HCT116 (cell line): ENCODE measurements at regions not wholly inside any gene's neighbourhood (a gene's known extent, or its start where the extent isn't known, plus 50 kb on each side); places are given as distances from the start of the nearest gene placed in this dataset.

Experiments used
- ATAC-seq: fragments of 200-7000 bp; cut with Tn5 transposase; 2 replicates; pipeline ENCODE4 v1.9.1; 2020; ENCODE audit warnings: mild to moderate bottlenecking, moderate library complexity
- BruUV-seq: library from RNA; stranded (reverse); fragments of 400-500 nt; replicated peaks from 2 replicates; lab custom pipeline; 2021; lab: Mats Ljungman, UMichigan
- CTCF ChIA-PET: fragments of 300-600 bp; sonication (Branson Sonifier 250); formaldehyde crosslinking; loops from one replicate; lab custom pipeline; 2021; ENCODE audit warnings: antibody characterized with exemption; lab: Charles Lee
- POLR2A ChIA-PET: fragments of 300-600, 350-600 bp; sonication (Branson Sonifier 250); formaldehyde crosslinking; loops from one replicate; lab custom pipeline; 2021; ENCODE audit warnings: antibody characterized with exemption; lab: Charles Lee
- RAD21 ChIA-PET, 2 experiments: fragments of 300-600 bp; sonication (Branson Sonifier 250); formaldehyde crosslinking; loops; one replicate each; lab custom pipeline; 2023; ENCODE audit warnings: low total read pairs in 2 of 2; ENCODE audit not compliant: uncharacterized antibody in 2 of 2, unreplicated experiment in 2 of 2, low non-redundant PET in 1 of 2; lab: Charles Lee
- DNase-seq: peaks from one replicate; pipeline ENCODE4 v3.0.0-alpha.2; 2010; ENCODE audit warnings: low read depth, low spot score
- H2AFZ ChIP-seq: fragments of 200-600 bp; shearing (Covaris generic), sonication (generic); 2 replicates; pipeline ENCODE4 v1.6.1; 2017; ENCODE audit warnings: low read depth, mixed run types, mixed read lengths, antibody characterized with exemption, low read length; ENCODE audit not compliant: poor library complexity, severe bottlenecking
- H3K27ac ChIP-seq: 2 replicates; pipeline ENCODE4 v1.5.1; 2012; ENCODE audit warnings: low read depth, low read length
- H3K27me3 ChIP-seq: fragments of 200-600 bp; sonication (generic); 2 replicates; pipeline ENCODE4 v1.6.1; 2016; ENCODE audit warnings: mixed run types, low read length, mixed read lengths; ENCODE audit not compliant: insufficient read depth
- H3K36me3 ChIP-seq, 2 experiments: fragments of 200-500 bp in 1 of 2; fragments of 200-600 bp in 1 of 2; sonication (Bioruptor generic) in 1 of 2; sonication (generic) in 1 of 2; 2 replicates each; pipeline versions ENCODE4 v1.5.1 to v1.6.1; 2014 to 2016; ENCODE audit warnings: low read length in 2 of 2, inconsistent platforms in 1 of 2, mixed read lengths in 1 of 2, mixed run types in 1 of 2; ENCODE audit not compliant: insufficient read depth in 2 of 2, control insufficient read depth in 1 of 2
- H3K4me1 ChIP-seq, 2 experiments: fragments of 200-600 bp in 1 of 2; sonication (generic) in 1 of 2; 2 replicates each; pipeline versions ENCODE4 v1.5.1 to v1.6.1; 2012 to 2017; ENCODE audit warnings: low read length in 2 of 2, inconsistent platforms in 1 of 2, mild to moderate bottlenecking in 1 of 2, mixed read lengths in 1 of 2, mixed run types in 1 of 2, moderate library complexity in 1 of 2; ENCODE audit not compliant: insufficient read depth in 2 of 2, control insufficient read depth in 1 of 2
- H3K4me2 ChIP-seq: fragments of 200-600 bp; sonication (generic); 2 replicates; pipeline ENCODE4 v1.6.1; 2017; ENCODE audit warnings: mixed run types, low read length, mixed read lengths
- H3K4me3 ChIP-seq, 2 experiments: fragments of 200-600 bp in 1 of 2; sonication (generic) in 1 of 2; replicated peaks in 1 of 2; 2 replicates each; pipeline ENCODE4 v1.5.1; 2011 to 2016; ENCODE audit warnings: low read length in 2 of 2, control low read depth in 1 of 2, low read depth in 1 of 2, mild to moderate bottlenecking in 1 of 2, mixed read lengths in 1 of 2, mixed run types in 1 of 2
- H3K79me2 ChIP-seq: fragments of 200-600 bp; sonication (generic); 2 replicates; pipeline ENCODE4 v1.6.1; 2017; ENCODE audit warnings: mild to moderate bottlenecking, mixed run types, low read length, moderate library complexity, mixed read lengths; ENCODE audit not compliant: insufficient read depth
- H3K9ac ChIP-seq: fragments of 200-600 bp; sonication (generic); 2 replicates; pipeline ENCODE4 v1.6.1; 2016; ENCODE audit warnings: low read length, mixed read lengths
- H3K9me2 ChIP-seq: fragments of 200-600 bp; sonication (generic), shearing (Covaris generic); 2 replicates; pipeline ENCODE4 v1.6.1; 2017; ENCODE audit warnings: mixed run types, mild to moderate bottlenecking, moderate library complexity; ENCODE audit not compliant: insufficient read depth
- H3K9me3 ChIP-seq, 2 experiments: fragments of 200-500 bp in 1 of 2; fragments of 200-600 bp in 1 of 2; sonication (Bioruptor generic) in 1 of 2; sonication (generic) in 1 of 2; 2 replicates each; pipeline ENCODE4 v1.6.1; 2014 to 2017; ENCODE audit warnings: low read length in 2 of 2, mixed read lengths in 2 of 2, inconsistent platforms in 1 of 2, low read depth in 1 of 2, mild to moderate bottlenecking in 1 of 2, mixed run types in 1 of 2, moderate library complexity in 1 of 2; ENCODE audit not compliant: control insufficient read depth in 1 of 2, insufficient read depth in 1 of 2
- H4K20me1 ChIP-seq: fragments of 200-600 bp; sonication (generic), shearing (Covaris generic); 2 replicates; pipeline ENCODE4 v1.6.1; 2017; ENCODE audit warnings: mixed run types, mild to moderate bottlenecking, moderate library complexity; ENCODE audit not compliant: insufficient read depth
- ATF3 ChIP-seq: IDR thresholded peaks from 2 replicates; pipeline ENCODE4 v1.6.1; 2012
- CEBPB ChIP-seq: IDR thresholded peaks from 2 replicates; pipeline ENCODE4 v1.6.1; 2012; ENCODE audit warnings: low read depth
- CTCF ChIP-seq, 3 experiments: fragments of 200-600 bp in 1 of 3; sonication (generic) in 1 of 3; IDR thresholded peaks in 2 of 3; conservative IDR thresholded peaks in 1 of 3; 2 replicates each; pipeline ENCODE4 v1.5.1; 2012 to 2017; ENCODE audit warnings: low read depth in 2 of 3, low read length in 2 of 3, antibody characterized with exemption in 1 of 3, borderline replicate concordance in 1 of 3, control low read depth in 1 of 3, mild to moderate bottlenecking in 1 of 3, mixed read lengths in 1 of 3, mixed run types in 1 of 3, moderate library complexity in 1 of 3; ENCODE audit not compliant: insufficient read depth in 1 of 3
- EGR1 ChIP-seq: IDR thresholded peaks from 2 replicates; pipeline ENCODE4 v1.6.1; 2012; ENCODE audit warnings: low read depth
- ELF1 ChIP-seq: IDR thresholded peaks from 2 replicates; pipeline ENCODE4 v1.6.1; 2012; ENCODE audit warnings: low read depth, borderline replicate concordance
- EZH2 ChIP-seq: fragments of 200-600 bp; sonication (generic); IDR thresholded peaks from 2 replicates; pipeline ENCODE4 v1.6.1; 2017; ENCODE audit warnings: antibody characterized with exemption, mixed run types
- EZH2phosphoT487 ChIP-seq: fragments of 200-600 bp; IDR thresholded peaks from 2 replicates; pipeline ENCODE4 v1.6.1; 2018; ENCODE audit warnings: antibody characterized with exemption, borderline replicate concordance
- JUND ChIP-seq: IDR thresholded peaks from 2 replicates; pipeline ENCODE4 v1.6.1; 2012
- REST ChIP-seq: IDR thresholded peaks from 2 replicates; pipeline ENCODE4 v1.6.1; 2012; ENCODE audit warnings: low read depth
- SIN3A ChIP-seq: IDR thresholded peaks from 2 replicates; pipeline ENCODE4 v1.6.1; 2012; ENCODE audit warnings: low read depth
- SRF ChIP-seq: IDR thresholded peaks from 2 replicates; pipeline ENCODE4 v1.6.1; 2012; ENCODE audit warnings: low read depth
- intact Hi-C: fragments of 100-400 bp; cut with micrococcal nuclease; formaldehyde crosslinking; loops from 2 replicates; pipeline ENCODE4 v1.10.0; 2022

GRCh38 chr1:79431340-79431739 lies 424.8 kb upstream of the ADGRL4 start:
- Histone ChIP-seq H2AFZ (no peak overlapping the region), H3K36me3 (no peaks in the 10 kb centered on the region), H3K27me3 (no peaks in the 10 kb centered on the region), H3K4me2 (no peak overlapping the region), H3K27ac (no peak overlapping the region), H3K4me3 (no peak overlapping the region), H3K9me3 (no peaks in the 10 kb centered on the region), H3K4me1 (no peaks in the 10 kb centered on the region), H3K9me2 (no peaks in the 10 kb centered on the region), H3K9ac (no peak overlapping the region), H3K79me2 (no peaks in the 10 kb centered on the region), H4K20me1 (no peaks in the 10 kb centered on the region)
- DNase-seq (no peak), ATAC-seq (no peak)
- TF ChIP-seq EZH2phosphoT487 (no peak), REST (no peak), JUND (no peak), ATF3 (no peak), SIN3A (no peak)
- ChIA-PET RAD21 (no interaction called here), POLR2A (no interaction called here), CTCF (interaction anchor here (1.3 kb wide), 1 partner anchor 78 kb away, joined by 3 read pairs; no protein-coding TSS in a partner anchor)
- intact Hi-C loops = no loop called here
- no TSS peak for BruUV-seq

- TF ChIP-seq EZH2 (no peak), EGR1 (no peak), SRF (no peak), CTCF (IDR thresholded peaks at IDR 0.05 in 2 of 3, conservative IDR thresholded peaks at IDR 0.05 in 1 of 3; ENCODE audit: borderline replicate concordance in 1 of 3, insufficient read depth in 1 of 3, low read depth in 2 of 3, low read length in 2 of 3) (no peak), CEBPB (no peak), REST (no peak), ELF1 (no peak)
- Histone ChIP-seq H3K36me3 (no peaks in the 10 kb centered on the region), H3K9ac (no peak overlapping the region), H3K4me3 (no peak overlapping the region), H3K4me2 (no peak overlapping the region), H3K27ac (no peak overlapping the region), H3K4me1 (no peaks in the 10 kb centered on the region), H3K9me2 (no peaks in the 10 kb centered on the region), H3K27me3 (no peaks in the 10 kb centered on the region), H4K20me1 (no peaks in the 10 kb centered on the region), H3K9me3 (no peaks in the 10 kb centered on the region), H3K79me2 (no peaks in the 10 kb centered on the region), H2AFZ (no peak overlapping the region)
- RAD21 ChIA-PET = no interaction called here
- no TSS peak for BruUV-seq
- CTCF ChIA-PET = no interaction called here
- POLR2A ChIA-PET = no interaction called here
- ATAC-seq (no peak), DNase-seq (no peak)
- intact Hi-C loops = no loop called here
Measured at GRCh38 chr1:79430437-79430836, 423.9 kb upstream of the ADGRL4 start.
